ENCODE measurements at regions not wholly inside any gene's neighbourhood (a gene's known extent, or its start where the extent isn't known, plus 50 kb on each side); places are given as distances from the start of the nearest gene placed in this dataset.
"Not testable (repeated sequence)": the region's sequence is repeated elsewhere in the genome, so short reads cannot be mapped to it uniquely, and the experiment has no call there.

GRCh38 chr2:209307161-209308001 is 116.5 kb upstream of the MAP2 start:
- DNase-seq, result no peak
- Mint-ChIP-seq H3K4me1 (ENCODE audit: low read depth, unreplicated experiment) (no peaks in the 10 kb centered on the region), H3K9me3 (ENCODE audit: unreplicated experiment) (no peaks in the 10 kb centered on the region), H3K4me3 (ENCODE audit: unreplicated experiment) (no peak overlapping the region), H3K27me3 (ENCODE audit: unreplicated experiment) (no peaks in the 10 kb centered on the region), H3K27ac (ENCODE audit: unreplicated experiment) (no peak overlapping the region), H3K36me3 (ENCODE audit: unreplicated experiment) (no peaks in the 10 kb centered on the region)
- TF ChIP-seq, protein P1, sequence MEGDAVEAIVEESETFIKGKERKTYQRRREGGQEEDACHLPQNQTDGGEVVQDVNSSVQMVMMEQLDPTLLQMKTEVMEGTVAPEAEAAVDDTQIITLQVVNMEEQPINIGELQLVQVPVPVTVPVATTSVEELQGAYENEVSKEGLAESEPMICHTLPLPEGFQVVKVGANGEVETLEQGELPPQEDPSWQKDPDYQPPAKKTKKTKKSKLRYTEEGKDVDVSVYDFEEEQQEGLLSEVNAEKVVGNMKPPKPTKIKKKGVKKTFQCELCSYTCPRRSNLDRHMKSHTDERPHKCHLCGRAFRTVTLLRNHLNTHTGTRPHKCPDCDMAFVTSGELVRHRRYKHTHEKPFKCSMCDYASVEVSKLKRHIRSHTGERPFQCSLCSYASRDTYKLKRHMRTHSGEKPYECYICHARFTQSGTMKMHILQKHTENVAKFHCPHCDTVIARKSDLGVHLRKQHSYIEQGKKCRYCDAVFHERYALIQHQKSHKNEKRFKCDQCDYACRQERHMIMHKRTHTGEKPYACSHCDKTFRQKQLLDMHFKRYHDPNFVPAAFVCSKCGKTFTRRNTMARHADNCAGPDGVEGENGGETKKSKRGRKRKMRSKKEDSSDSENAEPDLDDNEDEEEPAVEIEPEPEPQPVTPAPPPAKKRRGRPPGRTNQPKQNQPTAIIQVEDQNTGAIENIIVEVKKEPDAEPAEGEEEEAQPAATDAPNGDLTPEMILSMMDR (IDR thresholded peaks at IDR 0.05; ENCODE audit: partially characterized antibody, unreplicated experiment), result no peak

DNA sequence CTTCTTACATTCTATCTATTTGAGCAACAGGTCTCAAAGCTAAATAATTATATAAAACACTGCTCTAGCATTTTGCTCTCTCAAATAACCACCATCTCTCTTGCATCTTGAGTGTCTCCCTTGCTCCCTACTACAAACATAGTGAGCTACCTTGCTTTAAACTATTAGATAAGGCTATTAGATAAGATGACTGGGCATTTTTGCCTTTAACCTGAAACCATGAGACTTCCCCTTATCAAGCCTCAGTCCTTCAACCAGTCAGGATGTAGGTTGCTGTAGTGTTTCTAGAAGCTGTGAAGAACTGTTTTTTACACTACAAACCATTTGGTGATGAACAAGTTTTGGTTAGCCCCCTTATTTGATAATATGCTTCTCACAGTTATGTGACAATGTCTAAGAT is 115.4 kb upstream of the MAP2 start:
- TF ChIP-seq, protein P1 (IDR thresholded peaks at IDR 0.05; ENCODE audit: partially characterized antibody, unreplicated experiment), result no peak
- H3K9me3 Mint-ChIP-seq (ENCODE audit: unreplicated experiment), result no peaks in the 10 kb centered on the region
- no peak overlapping the region for H3K27ac Mint-ChIP-seq (ENCODE audit: unreplicated experiment)
- no peak overlapping the region for H3K4me3 Mint-ChIP-seq (ENCODE audit: unreplicated experiment)
- H3K4me1 Mint-ChIP-seq (ENCODE audit: low read depth, unreplicated experiment), result no peaks in the 10 kb centered on the region
- H3K27me3 Mint-ChIP-seq (ENCODE audit: unreplicated experiment), result no peaks in the 10 kb centered on the region
- no peaks in the 10 kb centered on the region for H3K36me3 Mint-ChIP-seq (ENCODE audit: unreplicated experiment)
- no peak for DNase-seq

DNA sequence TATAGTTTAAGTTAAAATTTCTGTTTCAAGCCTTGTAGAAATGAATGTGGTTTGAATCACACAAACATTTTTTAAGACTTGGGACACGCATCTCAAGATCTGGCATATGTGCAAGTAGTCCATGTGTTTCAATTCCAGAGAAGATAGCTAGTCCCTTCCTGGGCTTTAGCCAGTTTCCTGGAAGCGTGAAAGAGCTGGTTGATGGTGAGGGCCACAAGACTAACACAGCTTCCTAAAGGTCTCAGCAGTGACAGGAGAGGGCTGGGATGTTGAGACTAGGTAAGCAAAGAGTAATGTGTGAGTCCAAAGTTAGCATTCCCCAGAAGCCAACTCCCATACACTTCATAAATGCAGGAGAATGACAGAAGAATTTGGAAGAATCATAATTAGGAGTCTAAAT is 111.9 kb upstream of the MAP2 start:
- H3K4me1 Mint-ChIP-seq (ENCODE audit: low read depth, unreplicated experiment), result no peaks in the 10 kb centered on the region
- no peaks in the 10 kb centered on the region for H3K9me3 Mint-ChIP-seq (ENCODE audit: unreplicated experiment)
- no peak for DNase-seq
- no peak overlapping the region for H3K27ac Mint-ChIP-seq (ENCODE audit: unreplicated experiment)
- no peak overlapping the region for H3K4me3 Mint-ChIP-seq (ENCODE audit: unreplicated experiment)
- no peaks in the 10 kb centered on the region for H3K36me3 Mint-ChIP-seq (ENCODE audit: unreplicated experiment)
- TF ChIP-seq, protein P1 (IDR thresholded peaks at IDR 0.05; ENCODE audit: partially characterized antibody, unreplicated experiment), result no peak
- H3K27me3 Mint-ChIP-seq (ENCODE audit: unreplicated experiment), result no peaks in the 10 kb centered on the region

- not testable (repeated sequence) for H3K27ac Mint-ChIP-seq (ENCODE audit: unreplicated experiment); H3K9me3 Mint-ChIP-seq (ENCODE audit: unreplicated experiment); H3K27me3 Mint-ChIP-seq (ENCODE audit: unreplicated experiment); DNase-seq; H3K4me3 Mint-ChIP-seq (ENCODE audit: unreplicated experiment); H3K36me3 Mint-ChIP-seq (ENCODE audit: unreplicated experiment); H3K4me1 Mint-ChIP-seq (ENCODE audit: low read depth, unreplicated experiment)
These were observed 111.4 kb upstream of the MAP2 start for GRCh38 chr2:209312450-209312849.

DNA sequence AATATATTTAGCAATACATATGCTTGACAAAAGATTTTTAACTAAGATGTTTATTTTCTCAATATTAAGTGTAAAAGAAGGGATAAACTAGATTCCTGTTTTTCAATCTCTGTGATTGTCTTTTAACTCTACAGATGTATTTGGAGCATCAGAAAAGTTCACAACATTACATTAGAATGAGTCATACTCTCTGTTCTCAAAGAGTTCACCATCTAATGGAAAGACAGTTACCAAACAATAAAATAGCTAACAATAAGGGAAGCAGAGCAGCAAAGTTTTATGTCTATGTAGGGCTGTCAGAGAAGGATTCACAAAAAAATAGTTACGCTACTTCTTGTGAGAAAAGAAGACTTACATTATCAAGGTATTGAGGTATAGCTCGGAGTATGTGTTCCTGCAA is 109.2 kb upstream of the MAP2 start:
- no peak overlapping the region for H3K27ac Mint-ChIP-seq (ENCODE audit: unreplicated experiment)
- no peak for DNase-seq
- H3K4me3 Mint-ChIP-seq (ENCODE audit: unreplicated experiment), result no peak overlapping the region
- H3K27me3 Mint-ChIP-seq (ENCODE audit: unreplicated experiment), result no peaks in the 10 kb centered on the region
- TF ChIP-seq, protein P1 (IDR thresholded peaks at IDR 0.05; ENCODE audit: partially characterized antibody, unreplicated experiment), result no peak
- H3K9me3 Mint-ChIP-seq (ENCODE audit: unreplicated experiment), result no peaks in the 10 kb centered on the region
- H3K36me3 Mint-ChIP-seq (ENCODE audit: unreplicated experiment), result no peaks in the 10 kb centered on the region
- no peaks in the 10 kb centered on the region for H3K4me1 Mint-ChIP-seq (ENCODE audit: low read depth, unreplicated experiment)
